Gastroesophageal sphincter (tissue), 4 donors: ENCODE measurements at regions not wholly inside any gene's neighbourhood (a gene's known extent, or its start where the extent isn't known, plus 50 kb on each side); places are given as distances from the start of the nearest gene placed in this dataset.

Experiments
- ATAC-seq: fragments of 150-250 bp; one replicate; pipeline ENCODE4 v1.9.1; 2016; ENCODE audit warnings: mild to moderate bottlenecking, moderate library complexity
- H3K27ac ChIP-seq, 4 donors: fragments of 200-600 bp; sonication (generic) in 3 of 4; 1 replicate in 3 of 4; 2 replicates in 1 of 4; pipeline ENCODE4 v1.5.1; 2016 to 2019
- H3K27me3 ChIP-seq: fragments of 200-600 bp; sonication (generic); one replicate; pipeline ENCODE4 v1.5.1; 2019
- H3K36me3 ChIP-seq, 2 donors: fragments of 200-600 bp; sonication (generic); one replicate each; pipeline ENCODE4 v1.5.1; 2019; ENCODE audit warnings: control low read depth in 1 of 2
- H3K4me1 ChIP-seq, 3 donors: fragments of 200-600 bp; sonication (generic); 1 replicate in 2 of 3; 2 replicates in 1 of 3; pipeline ENCODE4 v1.5.1; 2016 to 2019; ENCODE audit warnings: control low read depth in 2 of 3
- H3K4me3 ChIP-seq, 2 donors: fragments of 200-600 bp; sonication (generic); one replicate each; pipeline ENCODE4 v1.5.1; 2019; ENCODE audit warnings: mild to moderate bottlenecking in 1 of 2, moderate library complexity in 1 of 2
- H3K9me3 ChIP-seq, 3 donors: fragments of 200-600 bp; sonication (generic); one replicate each; pipeline ENCODE4 v1.5.1; 2017 to 2019; ENCODE audit warnings: control low read depth in 2 of 3
- EP300 ChIP-seq: sonication (generic); formaldehyde crosslinking; IDR thresholded peaks from one replicate; pipeline ENCODE4 v1.6.1; 2017; ENCODE audit warnings: antibody characterized with exemption, mild to moderate bottlenecking
- POLR2A ChIP-seq, 2 donors: fragments of 450-650 bp; IDR thresholded peaks; one replicate each; pipeline ENCODE4 v1.6.1; 2017; ENCODE audit warnings: antibody characterized with exemption in 2 of 2, mild to moderate bottlenecking in 2 of 2, moderate library complexity in 1 of 2
- POLR2AphosphoS5 ChIP-seq: sonication (generic); formaldehyde crosslinking; IDR thresholded peaks from one replicate; pipeline ENCODE4 v1.6.1; 2017; ENCODE audit warnings: antibody characterized with exemption
- WGBS, 2 donors: methylation state at CpG; one replicate each; pipeline ENCODE4 v1.1.5; 2018; ENCODE audit warnings: low coverage in 1 of 2; 5-methylcytosine and 5-hydroxymethylcytosine counted together
- TF ChIP-seq, protein P1 (sequence below), 4 experiments: fragments of 200-600 bp in 2 of 4; fragments of 450-650 bp in 2 of 4; sonication (generic) in 1 of 4; IDR thresholded peaks; one replicate each; pipeline ENCODE4 v1.5.1; 2017 to 2019; ENCODE audit warnings: antibody characterized with exemption in 4 of 4, mild to moderate bottlenecking in 2 of 4, moderate library complexity in 2 of 4

DNA sequence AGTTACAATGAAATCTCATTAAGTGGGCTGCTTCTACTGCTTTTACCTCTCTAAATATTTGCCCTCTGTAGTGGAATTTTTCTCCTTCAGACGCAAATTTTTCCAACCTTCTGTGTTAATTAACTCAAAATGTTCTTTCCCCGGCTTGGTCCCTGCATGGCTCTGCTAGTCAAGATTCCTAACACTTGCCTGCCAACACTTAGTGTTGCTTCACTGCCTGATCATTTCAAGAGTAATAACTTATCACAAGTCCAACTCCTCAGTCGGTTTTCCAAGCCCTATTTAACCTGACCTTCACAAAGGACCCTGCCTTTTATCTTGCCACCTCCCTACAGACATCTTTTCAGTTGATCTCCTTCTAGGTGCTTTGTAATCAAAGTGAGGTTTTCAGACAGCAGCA lies 142.7 kb downstream of the HRH4 start:
- WGBS, 2 donors = 47 to 49% methylated on average over 3 of the region's 3 CpGs
- TF ChIP-seq POLR2A (IDR thresholded peaks at IDR 0.05) (no peak), POLR2AphosphoS5 (no peak), EP300 (no peak)
- TF ChIP-seq, protein P1, sequence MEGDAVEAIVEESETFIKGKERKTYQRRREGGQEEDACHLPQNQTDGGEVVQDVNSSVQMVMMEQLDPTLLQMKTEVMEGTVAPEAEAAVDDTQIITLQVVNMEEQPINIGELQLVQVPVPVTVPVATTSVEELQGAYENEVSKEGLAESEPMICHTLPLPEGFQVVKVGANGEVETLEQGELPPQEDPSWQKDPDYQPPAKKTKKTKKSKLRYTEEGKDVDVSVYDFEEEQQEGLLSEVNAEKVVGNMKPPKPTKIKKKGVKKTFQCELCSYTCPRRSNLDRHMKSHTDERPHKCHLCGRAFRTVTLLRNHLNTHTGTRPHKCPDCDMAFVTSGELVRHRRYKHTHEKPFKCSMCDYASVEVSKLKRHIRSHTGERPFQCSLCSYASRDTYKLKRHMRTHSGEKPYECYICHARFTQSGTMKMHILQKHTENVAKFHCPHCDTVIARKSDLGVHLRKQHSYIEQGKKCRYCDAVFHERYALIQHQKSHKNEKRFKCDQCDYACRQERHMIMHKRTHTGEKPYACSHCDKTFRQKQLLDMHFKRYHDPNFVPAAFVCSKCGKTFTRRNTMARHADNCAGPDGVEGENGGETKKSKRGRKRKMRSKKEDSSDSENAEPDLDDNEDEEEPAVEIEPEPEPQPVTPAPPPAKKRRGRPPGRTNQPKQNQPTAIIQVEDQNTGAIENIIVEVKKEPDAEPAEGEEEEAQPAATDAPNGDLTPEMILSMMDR (IDR thresholded peaks at IDR 0.05) = no peak
- H3K27ac ChIP-seq = no peak overlapping the region

GRCh38 chr18:24605444-24605843 lies 145.0 kb downstream of the HRH4 start:
- Histone ChIP-seq H3K4me1 (no peaks in the 10 kb centered on the region), H3K36me3 (no peaks in the 10 kb centered on the region), H3K9me3 (no peaks in the 10 kb centered on the region), H3K27ac (no peak overlapping the region), H3K4me3 (no peak overlapping the region), H3K27me3 (no peaks in the 10 kb centered on the region)
- 71 to 100% methylated on average over 1 of the region's 1 CpG for WGBS, 2 donors
- ATAC-seq = no peak
- TF ChIP-seq, protein P1 (IDR thresholded peaks at IDR 0.05) = no peak
- TF ChIP-seq EP300 = no peak
- TF ChIP-seq POLR2AphosphoS5 = no peak
- no peak for TF ChIP-seq POLR2A (IDR thresholded peaks at IDR 0.05)

More for the DNA sequence above, 142.7 kb downstream of the HRH4 start:
- Histone ChIP-seq H3K4me1 (no peaks in the 10 kb centered on the region), H3K4me3 (no peak overlapping the region), H3K9me3 (no peaks in the 10 kb centered on the region), H3K36me3 (no peaks in the 10 kb centered on the region), H3K27me3 (no peaks in the 10 kb centered on the region)
- no peak for ATAC-seq

- no peaks in the 10 kb centered on the region for H3K36me3 ChIP-seq
- no peaks in the 10 kb centered on the region for H3K9me3 ChIP-seq
- WGBS, 2 donors = 28 to 42% methylated on average over 2 of the region's 7 CpGs
- H3K27ac ChIP-seq = no peak overlapping the region
- no peak overlapping the region for H3K4me3 ChIP-seq
- no peaks in the 10 kb centered on the region for H3K27me3 ChIP-seq
- no peak for ATAC-seq
- no peaks in the 10 kb centered on the region for H3K4me1 ChIP-seq
- TF ChIP-seq EP300 = no peak
- no peak for TF ChIP-seq POLR2AphosphoS5
- TF ChIP-seq, protein P1 (IDR thresholded peaks at IDR 0.05) = no peak
- TF ChIP-seq POLR2A (IDR thresholded peaks at IDR 0.05) = no peak
Observed at GRCh38 chr18:24609254-24609653, 148.8 kb downstream of the HRH4 start.

- no peak for TF ChIP-seq POLR2A (IDR thresholded peaks at IDR 0.05)
- no peak for TF ChIP-seq EP300
- no peak for TF ChIP-seq POLR2AphosphoS5
- TF ChIP-seq, protein P1 (IDR thresholded peaks at IDR 0.05) = no peak
- 51 to 90% methylated on average over 2 to 8 of the region's 8 CpGs for WGBS, 2 donors
- H3K9me3 ChIP-seq = no peaks in the 10 kb centered on the region
- no peak overlapping the region for H3K4me3 ChIP-seq
- no peaks in the 10 kb centered on the region for H3K27me3 ChIP-seq
- no peak overlapping the region for H3K27ac ChIP-seq
- no peak for ATAC-seq
- H3K4me1 ChIP-seq = no peaks in the 10 kb centered on the region
- H3K36me3 ChIP-seq = no peaks in the 10 kb centered on the region
Observed at GRCh38 chr18:24611075-24611474, 150.6 kb downstream of the HRH4 start.

DNA sequence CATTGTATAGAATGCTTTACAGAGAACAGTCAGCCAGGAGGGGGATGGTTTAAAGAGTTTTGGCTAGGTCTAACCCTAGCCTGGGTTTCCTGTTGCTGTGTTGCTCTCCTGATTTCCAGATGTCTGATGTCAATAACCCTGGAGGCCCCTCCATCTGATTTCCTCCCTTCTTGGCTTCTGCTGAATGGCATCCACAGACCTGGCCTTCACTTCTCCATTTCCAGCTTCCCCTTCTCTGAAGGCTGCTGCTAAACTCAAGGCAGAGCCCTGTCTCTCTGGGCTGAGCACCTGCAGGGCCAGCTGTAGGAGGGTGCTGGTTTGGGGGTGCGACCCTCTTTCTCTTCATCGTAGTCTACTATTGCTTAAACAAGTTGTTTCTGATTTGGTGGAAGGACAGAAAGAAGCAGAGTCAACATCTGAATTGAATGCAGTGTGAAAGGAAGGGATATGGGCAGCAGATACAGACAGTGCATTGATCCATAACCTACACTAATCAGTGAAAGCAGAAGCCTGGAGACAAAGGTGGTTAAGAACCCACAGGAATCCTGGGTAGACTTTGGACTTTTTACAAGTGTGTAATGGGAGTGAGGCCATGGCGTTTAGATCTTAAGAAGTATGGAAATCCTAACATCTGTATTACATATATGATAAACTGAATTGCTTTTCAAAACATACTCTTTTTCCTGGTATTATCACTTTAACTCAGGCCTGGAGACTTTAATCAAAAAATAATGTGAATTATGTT lies 153.6 kb downstream of the HRH4 start:
- Histone ChIP-seq H3K4me3 (no peak overlapping the region), H3K36me3 (no peaks in the 10 kb centered on the region), H3K27me3 (no peaks in the 10 kb centered on the region), H3K4me1 (no peaks in the 10 kb centered on the region), H3K9me3 (no peaks in the 10 kb centered on the region), H3K27ac (no peak overlapping the region)
- 68 to 81% methylated on average over 1 to 3 of the region's 3 CpGs for WGBS, 2 donors
- no peak for ATAC-seq
- TF ChIP-seq, protein P1 (IDR thresholded peaks at IDR 0.05) = no peak
- TF ChIP-seq EP300 = no peak
- TF ChIP-seq POLR2AphosphoS5 = no peak
- no peak for TF ChIP-seq POLR2A (IDR thresholded peaks at IDR 0.05)
